Left lung (tissue), 4 donors: ENCODE measurements at regions not wholly inside any gene's neighbourhood (a gene's known extent, or its start where the extent isn't known, plus 50 kb on each side); places are given as distances from the start of the nearest gene placed in this dataset.

Experiments
- ATAC-seq: fragments of 200-7000 bp; cut with Tn5 transposase; one replicate; pipeline ENCODE4 v1.9.1; 2020; ENCODE audit warnings: moderate library complexity
- DNase-seq, 4 donors: peaks; one replicate each; pipeline ENCODE4 v3.0.0-alpha.2; 2013 to 2020
- H3K27ac ChIP-seq, 2 donors: fragments of 200-600 bp; sonication (generic) in 1 of 2; one replicate each; pipeline versions ENCODE4 v1.5.0 to v1.8.0; 2020 to 2021
- H3K27me3 ChIP-seq, 2 donors: fragments of 200-600 bp; sonication (generic) in 1 of 2; one replicate each; pipeline versions ENCODE4 v1.5.0 to v1.8.0; 2020 to 2021
- H3K36me3 ChIP-seq, 2 donors: fragments of 200-600 bp; sonication (generic) in 1 of 2; one replicate each; pipeline versions ENCODE4 v1.5.0 to v1.8.0; 2020 to 2021
- H3K4me1 ChIP-seq, 2 donors: fragments of 200-600 bp; one replicate each; pipeline ENCODE4 v1.8.0; 2021
- H3K4me3 ChIP-seq, 2 donors: fragments of 200-600 bp; sonication (generic) in 1 of 2; one replicate each; pipeline versions ENCODE4 v1.5.0 to v1.8.0; 2020 to 2021; ENCODE audit warnings: mild to moderate bottlenecking in 1 of 2
- H3K9me3 ChIP-seq, 2 donors: fragments of 200-600 bp; sonication (generic) in 1 of 2; one replicate each; pipeline versions ENCODE4 v1.5.0 to v1.8.0; 2020 to 2021
- CTCF ChIP-seq, 2 donors: fragments of 200-600 bp; sonication (generic) in 1 of 2; IDR thresholded peaks; one replicate each; pipeline versions ENCODE4 v1.5.0 to v1.8.0; 2021; ENCODE audit warnings: antibody characterized with exemption in 2 of 2
- intact Hi-C, 2 donors: fragments of 100-400 bp; cut with DNase I; formaldehyde crosslinking; loops; one replicate each; pipeline versions ENCODE4 v1.11.2 to v1.14.2; 2022
- donor health status: DM: no; HTN: yes; CAD: no.
- donor health status: DM: no; HTN: no; CAD: no.

- TF ChIP-seq CTCF (IDR thresholded peaks at IDR 0.05): no peak
- Histone ChIP-seq H3K4me3 (no peak overlapping the region), H3K4me1 (no peaks in the 10 kb centered on the region), H3K27me3 (no peaks in the 10 kb centered on the region), H3K27ac (no peak overlapping the region), H3K36me3 (no peaks in the 10 kb centered on the region), H3K9me3 (no peaks in the 10 kb centered on the region)
- ATAC-seq (no peak), DNase-seq (no peak)
- intact Hi-C loops: no loop called here
Observed at GRCh38 chr4:129359461-129359860, 263.5 kb downstream of the C4orf33 start.

- H3K27me3 ChIP-seq: no peaks in the 10 kb centered on the region
- ATAC-seq (peak; percentile 87), DNase-seq (peak in 2 of 4 donors; percentile 69 to 85)
- no peaks in the 10 kb centered on the region for H3K9me3 ChIP-seq
- peak; percentile 76 for TF ChIP-seq CTCF (IDR thresholded peaks at IDR 0.05)
- no peak overlapping the region for H3K4me3 ChIP-seq
- H3K36me3 ChIP-seq: no peaks in the 10 kb centered on the region
- no peaks in the 10 kb centered on the region for H3K4me1 ChIP-seq
- intact Hi-C loops: loop anchor here in 1 of 2 donors (10.0 kb wide), 1 partner anchor 282 kb away; no protein-coding TSS in a partner anchor
- H3K27ac ChIP-seq: no peak overlapping the region
Observed at GRCh38 chr4:129362691-129363274, 266.8 kb downstream of the C4orf33 start.

- ATAC-seq (peak; percentile 64), DNase-seq (peak in 1 of 4 donors; percentile 24)
- H3K9me3 ChIP-seq: no peaks in the 10 kb centered on the region
- H3K36me3 ChIP-seq: no peaks in the 10 kb centered on the region
- no peak for TF ChIP-seq CTCF (IDR thresholded peaks at IDR 0.05)
- no peaks in the 10 kb centered on the region for H3K4me1 ChIP-seq
- no peak overlapping the region for H3K4me3 ChIP-seq
- intact Hi-C loops: loop anchor here in 1 of 2 donors (10.0 kb wide), 1 partner anchor 280 kb away; no protein-coding TSS in a partner anchor
- no peaks in the 10 kb centered on the region for H3K27me3 ChIP-seq
- H3K27ac ChIP-seq: no peak overlapping the region
Observed at GRCh38 chr4:129364747-129365452, 268.9 kb downstream of the C4orf33 start.

GRCh38 chr4:129369361-129370010 lies 273.5 kb downstream of the C4orf33 start:
- H3K9me3 ChIP-seq: no peaks in the 10 kb centered on the region
- TF ChIP-seq CTCF (IDR thresholded peaks at IDR 0.05): no peak
- no peak overlapping the region for H3K27ac ChIP-seq
- H3K4me1 ChIP-seq: no peaks in the 10 kb centered on the region
- no peaks in the 10 kb centered on the region for H3K36me3 ChIP-seq
- DNase-seq (no peak), ATAC-seq (no peak)
- no peaks in the 10 kb centered on the region for H3K27me3 ChIP-seq
- intact Hi-C loops: loop anchor here in 1 of 2 donors (10.0 kb wide), 1 partner anchor 275 kb away; no protein-coding TSS in a partner anchor
- H3K4me3 ChIP-seq: no peak overlapping the region

- Histone ChIP-seq H3K4me1 (no peaks in the 10 kb centered on the region), H3K27me3 (no peaks in the 10 kb centered on the region), H3K36me3 (no peaks in the 10 kb centered on the region), H3K27ac (no peak overlapping the region), H3K4me3 (no peak overlapping the region), H3K9me3 (no peaks in the 10 kb centered on the region)
- TF ChIP-seq CTCF (IDR thresholded peaks at IDR 0.05): no peak
- DNase-seq (no peak), ATAC-seq (no peak)
- intact Hi-C loops: no loop called here
Observed at GRCh38 chr4:129371065-129371464, 275.1 kb downstream of the C4orf33 start.
